OCI-LY1 (cell line): ENCODE measurements at regions not wholly inside any gene's neighbourhood (a gene's known extent, or its start where the extent isn't known, plus 50 kb on each side); places are given as distances from the start of the nearest gene placed in this dataset.

ENCODE experiments used
- H2AFZ ChIP-seq: fragments of 200-600 bp; sonication (generic), shearing (Covaris generic); 2 replicates; pipeline ENCODE4 v1.6.0; 2014; ENCODE audit warnings: antibody characterized with exemption, mild to moderate bottlenecking, low read length
- H3F3A ChIP-seq: fragments of 200-600 bp; sonication (generic), shearing (Covaris generic); 2 replicates; pipeline ENCODE4 v1.6.0; 2014; ENCODE audit warnings: mild to moderate bottlenecking, antibody characterized with exemption, low read length, moderate library complexity; ENCODE audit not compliant: insufficient read depth
- H3K27ac ChIP-seq: fragments of 200-600 bp; sonication (generic); 2 replicates; pipeline ENCODE4 v1.5.1; 2014; ENCODE audit warnings: low read length, mixed run types, mild to moderate bottlenecking, low read depth; ENCODE audit not compliant: poor library complexity, severe bottlenecking
- H3K27me3 ChIP-seq: fragments of 200-600 bp; sonication (generic); 2 replicates; pipeline ENCODE4 v1.6.0; 2014; ENCODE audit warnings: antibody characterized with exemption, mild to moderate bottlenecking, low read length, moderate library complexity; ENCODE audit not compliant: insufficient read depth
- H3K36me3 ChIP-seq: fragments of 200-600 bp; sonication (generic); 2 replicates; pipeline ENCODE4 v1.6.1; 2014; ENCODE audit warnings: mild to moderate bottlenecking, antibody characterized with exemption, low read length, moderate library complexity, mixed read lengths; ENCODE audit not compliant: insufficient read depth
- H3K4me1 ChIP-seq: fragments of 200-600 bp; sonication (generic); 2 replicates; pipeline ENCODE4 v1.5.1; 2014; ENCODE audit warnings: mild to moderate bottlenecking, low read length, moderate library complexity; ENCODE audit not compliant: insufficient read depth, severe bottlenecking
- H3K4me2 ChIP-seq: fragments of 200-600 bp; sonication (generic), shearing (Covaris generic); 2 replicates; pipeline ENCODE4 v1.6.1; 2014; ENCODE audit warnings: low read length
- H3K4me3 ChIP-seq: fragments of 200-600 bp; sonication (generic); 2 replicates; pipeline ENCODE4 v1.5.1; 2014; ENCODE audit warnings: low read length, low read depth, mild to moderate bottlenecking, mixed read lengths; ENCODE audit not compliant: poor library complexity, severe bottlenecking
- H3K79me2 ChIP-seq: fragments of 200-600 bp; shearing (Covaris generic); 2 replicates; pipeline ENCODE4 v1.6.1; 2016; ENCODE audit warnings: mixed run types, low read length, mixed read lengths; ENCODE audit not compliant: insufficient read depth
- H3K9ac ChIP-seq: fragments of 200-600 bp; sonication (generic), shearing (Covaris generic); 2 replicates; pipeline ENCODE4 v1.6.1; 2014; ENCODE audit warnings: mild to moderate bottlenecking, low read length, mixed read lengths
- H3K9me2 ChIP-seq: fragments of 200-600 bp; sonication (generic), shearing (Covaris generic); 2 replicates; pipeline ENCODE4 v1.6.1; 2014; ENCODE audit warnings: low read depth, mild to moderate bottlenecking, low read length, mixed read lengths
- H3K9me3 ChIP-seq: fragments of 200-600 bp; shearing (Covaris generic); 2 replicates; pipeline ENCODE4 v1.6.1; 2014; ENCODE audit warnings: low read length, mixed read lengths
- H4K20me1 ChIP-seq: fragments of 200-600 bp; sonication (generic), shearing (Covaris generic); 2 replicates; pipeline ENCODE4 v1.6.0; 2016; ENCODE audit warnings: mild to moderate bottlenecking, low read length; ENCODE audit not compliant: insufficient read depth
- EZH2 ChIP-seq: fragments of 200-600 bp; sonication (generic), shearing (Covaris generic); IDR thresholded peaks from 2 replicates; pipeline ENCODE4 v1.8.0; 2017; ENCODE audit warnings: borderline replicate concordance, mixed run types, mild to moderate bottlenecking, antibody characterized with exemption, low read length, moderate library complexity, mixed read lengths
- TF ChIP-seq, protein P1 (sequence below): fragments of 200-600 bp; sonication (generic), shearing (Covaris generic); IDR thresholded peaks from 2 replicates; pipeline ENCODE4 v1.5.1; 2017; ENCODE audit warnings: mild to moderate bottlenecking, antibody characterized with exemption, low read length, moderate library complexity, mixed read lengths

- no peaks in the 10 kb centered on the region for H3K9me2 ChIP-seq
- no peak overlapping the region for H3K27ac ChIP-seq
- no peaks in the 10 kb centered on the region for H3K36me3 ChIP-seq
- no peak overlapping the region for H3K4me2 ChIP-seq
- TF ChIP-seq, protein P1, sequence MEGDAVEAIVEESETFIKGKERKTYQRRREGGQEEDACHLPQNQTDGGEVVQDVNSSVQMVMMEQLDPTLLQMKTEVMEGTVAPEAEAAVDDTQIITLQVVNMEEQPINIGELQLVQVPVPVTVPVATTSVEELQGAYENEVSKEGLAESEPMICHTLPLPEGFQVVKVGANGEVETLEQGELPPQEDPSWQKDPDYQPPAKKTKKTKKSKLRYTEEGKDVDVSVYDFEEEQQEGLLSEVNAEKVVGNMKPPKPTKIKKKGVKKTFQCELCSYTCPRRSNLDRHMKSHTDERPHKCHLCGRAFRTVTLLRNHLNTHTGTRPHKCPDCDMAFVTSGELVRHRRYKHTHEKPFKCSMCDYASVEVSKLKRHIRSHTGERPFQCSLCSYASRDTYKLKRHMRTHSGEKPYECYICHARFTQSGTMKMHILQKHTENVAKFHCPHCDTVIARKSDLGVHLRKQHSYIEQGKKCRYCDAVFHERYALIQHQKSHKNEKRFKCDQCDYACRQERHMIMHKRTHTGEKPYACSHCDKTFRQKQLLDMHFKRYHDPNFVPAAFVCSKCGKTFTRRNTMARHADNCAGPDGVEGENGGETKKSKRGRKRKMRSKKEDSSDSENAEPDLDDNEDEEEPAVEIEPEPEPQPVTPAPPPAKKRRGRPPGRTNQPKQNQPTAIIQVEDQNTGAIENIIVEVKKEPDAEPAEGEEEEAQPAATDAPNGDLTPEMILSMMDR = no peak
- no peak for TF ChIP-seq EZH2
- no peaks in the 10 kb centered on the region for H3K79me2 ChIP-seq
- H3K4me3 ChIP-seq = no peak overlapping the region
- peaks cover 4% of the 10 kb centered on the region; the same call in 1 of the 2 replicates for H3K27me3 ChIP-seq
- no peaks in the 10 kb centered on the region for H3K9me3 ChIP-seq
- no peak overlapping the region for H3K9ac ChIP-seq
- H3K4me1 ChIP-seq = no peaks in the 10 kb centered on the region
- H4K20me1 ChIP-seq = no peaks in the 10 kb centered on the region
- H3F3A ChIP-seq = no peaks in the 10 kb centered on the region
- H2AFZ ChIP-seq = no peak overlapping the region
Measured at GRCh38 chr15:93940226-93940625, 291.1 kb upstream of the MCTP2 start.

DNA sequence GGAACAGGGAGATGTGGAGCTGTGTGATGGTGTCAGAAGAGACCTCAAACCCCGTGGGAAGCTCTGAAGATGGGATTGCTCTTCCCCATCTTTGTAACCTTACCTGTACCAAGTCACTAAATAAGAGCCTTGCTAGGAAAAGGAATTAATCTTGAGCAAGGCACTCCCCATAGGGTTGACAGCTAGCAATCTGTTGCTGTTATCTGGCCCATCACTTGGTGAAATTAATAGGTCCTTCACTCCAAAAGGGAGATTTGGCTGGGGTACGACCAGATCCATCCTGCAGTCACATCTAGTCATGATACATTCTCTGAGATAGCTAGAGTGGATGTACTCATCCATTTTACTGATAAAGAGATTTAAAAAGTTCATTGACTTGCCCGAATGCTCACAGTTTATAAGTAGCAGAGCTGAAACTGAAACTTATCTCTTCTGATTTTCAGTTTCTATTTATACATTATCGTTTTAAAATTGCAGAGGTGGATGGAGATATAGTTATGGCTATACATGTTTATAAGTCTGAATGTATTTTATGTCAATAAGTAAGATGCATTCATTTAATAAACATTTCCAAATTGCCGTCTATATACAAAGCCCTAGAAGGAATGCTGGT is 299.1 kb upstream of the MCTP2 start:
- Histone ChIP-seq H3K4me1 (no peaks in the 10 kb centered on the region), H3K9me2 (no peaks in the 10 kb centered on the region), H3K36me3 (no peaks in the 10 kb centered on the region), H3K79me2 (no peaks in the 10 kb centered on the region), H2AFZ (no peak overlapping the region), H3K27ac (no peak overlapping the region), H3K4me3 (no peak overlapping the region), H3K27me3 (peaks cover 4% of the 10 kb centered on the region; the same call in 1 of the 2 replicates), H3K9ac (no peak overlapping the region), H3F3A (no peaks in the 10 kb centered on the region), H4K20me1 (no peaks in the 10 kb centered on the region), H3K4me2 (no peak overlapping the region), H3K9me3 (no peaks in the 10 kb centered on the region)
- TF ChIP-seq, protein P1 = no peak
- TF ChIP-seq EZH2 = no peak

DNA sequence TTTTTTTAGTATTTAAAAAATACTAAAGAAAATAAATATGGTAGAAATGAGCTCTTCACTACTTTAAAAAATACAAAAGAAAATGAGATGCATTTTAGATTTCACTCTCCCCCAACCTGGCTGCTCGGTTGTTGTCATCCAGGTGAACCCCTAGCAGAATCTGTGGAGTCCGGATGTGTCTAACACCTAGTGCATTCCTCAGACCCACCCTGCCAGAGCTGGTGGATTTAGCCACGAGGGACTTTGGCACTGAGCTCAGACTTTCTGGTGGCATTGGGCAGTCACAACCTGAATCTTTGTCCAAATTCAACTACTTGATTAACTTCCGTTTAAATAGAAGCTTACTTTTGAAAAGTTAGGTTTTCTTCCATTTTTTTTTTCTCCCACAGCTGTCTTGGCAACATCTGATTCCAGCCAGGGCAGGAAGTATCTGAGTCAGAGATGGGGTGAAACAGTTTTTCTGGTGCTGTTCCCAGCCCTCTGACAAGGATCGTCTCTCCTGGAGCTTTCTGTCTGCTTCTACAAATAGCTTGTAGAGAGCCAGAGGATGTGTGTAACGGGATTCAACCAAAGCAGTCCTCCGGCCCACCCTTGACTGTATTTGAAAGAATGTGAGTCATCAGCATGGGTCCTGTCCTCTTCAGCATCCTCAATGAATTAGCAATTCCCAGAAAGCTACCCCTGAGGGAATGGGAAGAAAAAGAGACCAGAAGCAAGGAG is 301.8 kb upstream of the MCTP2 start:
- Histone ChIP-seq H3K27ac (no peak overlapping the region), H2AFZ (no peak overlapping the region)
- TF ChIP-seq, protein P1 = no peak
- no peak for TF ChIP-seq EZH2

More for the DNA sequence above, 301.8 kb upstream of the MCTP2 start:
- H3K79me2 ChIP-seq = no peaks in the 10 kb centered on the region
- no peaks in the 10 kb centered on the region for H3K27me3 ChIP-seq
- H3K4me2 ChIP-seq = no peak overlapping the region
- no peak overlapping the region for H3K9ac ChIP-seq
- H3K36me3 ChIP-seq = no peaks in the 10 kb centered on the region
- H3K4me1 ChIP-seq = no peaks in the 10 kb centered on the region
- no peak overlapping the region for H3K4me3 ChIP-seq
- no peaks in the 10 kb centered on the region for H4K20me1 ChIP-seq
- H3K9me3 ChIP-seq = no peaks in the 10 kb centered on the region
- no peaks in the 10 kb centered on the region for H3F3A ChIP-seq
- H3K9me2 ChIP-seq = no peaks in the 10 kb centered on the region
